HFFc6 (cell line): ENCODE measurements at regions not wholly inside any gene's neighbourhood (a gene's known extent, or its start where the extent isn't known, plus 50 kb on each side); places are given as distances from the start of the nearest gene placed in this dataset.
"Not testable (repeated sequence)": the region's sequence is repeated elsewhere in the genome, so short reads cannot be mapped to it uniquely, and the experiment has no call there.

Experiments
- DNase-seq: peaks from one replicate; pipeline ENCODE4 v3.0.0-alpha.2; 2018
- H3K27ac Mint-ChIP-seq: 2 replicates; pipeline ENCODE4 v1.8.0; 2020; ENCODE audit warnings: mild to moderate bottlenecking, mixed read lengths
- H3K27me3 Mint-ChIP-seq: 2 replicates; pipeline ENCODE4 v1.8.0; 2021; ENCODE audit warnings: mild to moderate bottlenecking, moderate library complexity, mixed read lengths; ENCODE audit not compliant: insufficient read depth
- H3K36me3 Mint-ChIP-seq: 2 replicates; pipeline ENCODE4 v1.8.0; 2021; ENCODE audit warnings: low read depth, mixed read lengths
- H3K4me1 Mint-ChIP-seq: 2 replicates; pipeline ENCODE4 v1.8.0; 2020; ENCODE audit warnings: low read depth, mixed read lengths
- H3K4me3 Mint-ChIP-seq: 2 replicates; pipeline ENCODE4 v1.8.0; 2020; ENCODE audit warnings: mild to moderate bottlenecking, moderate library complexity, mixed read lengths
- H3K9me3 Mint-ChIP-seq: 2 replicates; pipeline ENCODE4 v1.8.0; 2020; ENCODE audit warnings: mild to moderate bottlenecking, mixed read lengths
- TF ChIP-seq, protein P1 (sequence below): fragments of 200-600 bp; sonication (generic); IDR thresholded peaks from 2 replicates; pipeline ENCODE4 v1.5.0; 2021; ENCODE audit warnings: antibody characterized with exemption, mild to moderate bottlenecking

DNA sequence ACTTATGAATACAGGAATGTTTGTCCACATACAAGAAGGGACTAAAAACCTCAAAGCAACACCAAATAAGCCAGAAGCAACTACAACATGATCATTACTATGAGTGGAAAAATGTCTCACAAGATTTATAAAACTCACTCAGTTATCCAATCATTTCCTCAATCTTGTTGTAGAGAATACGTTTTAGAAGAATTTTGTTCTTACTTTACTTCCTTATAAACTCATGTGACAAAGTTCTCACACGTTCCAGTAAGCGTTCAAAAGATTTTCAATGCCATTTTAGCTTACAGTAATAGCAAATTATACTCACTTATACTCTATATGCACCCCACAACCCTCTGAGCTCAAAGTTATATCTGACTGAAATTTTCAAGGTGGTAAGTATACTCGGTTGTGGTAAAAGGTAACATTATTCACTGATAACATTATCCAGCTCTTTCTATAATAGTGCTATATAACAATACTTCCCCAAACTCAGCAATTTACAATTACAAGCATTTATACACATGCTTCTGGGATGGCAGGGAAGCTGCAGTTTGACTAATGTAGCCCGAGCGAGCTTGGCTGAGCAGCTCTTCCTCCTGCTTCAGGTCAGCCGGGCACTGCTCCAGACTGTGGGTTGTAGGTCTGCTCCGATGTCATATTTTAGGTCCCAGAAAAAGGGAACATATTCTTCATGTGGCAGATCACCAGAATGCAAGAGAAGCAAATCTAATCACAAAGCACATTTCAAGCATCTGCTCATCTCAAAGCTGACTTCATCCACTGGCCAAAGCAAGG is 226.3 kb downstream of the RCHY1 start:
- DNase-seq = no peak
- Mint-ChIP-seq H3K27me3 (peaks cover 3% of the 10 kb centered on the region; the same call in 1 of the 2 replicates), H3K4me3 (no peak overlapping the region), H3K9me3 (no peaks in the 10 kb centered on the region; the same call in 1 of the 2 replicates), H3K4me1 (no peaks in the 10 kb centered on the region), H3K27ac (no peak overlapping the region), H3K36me3 (no peaks in the 10 kb centered on the region)
- TF ChIP-seq, protein P1, sequence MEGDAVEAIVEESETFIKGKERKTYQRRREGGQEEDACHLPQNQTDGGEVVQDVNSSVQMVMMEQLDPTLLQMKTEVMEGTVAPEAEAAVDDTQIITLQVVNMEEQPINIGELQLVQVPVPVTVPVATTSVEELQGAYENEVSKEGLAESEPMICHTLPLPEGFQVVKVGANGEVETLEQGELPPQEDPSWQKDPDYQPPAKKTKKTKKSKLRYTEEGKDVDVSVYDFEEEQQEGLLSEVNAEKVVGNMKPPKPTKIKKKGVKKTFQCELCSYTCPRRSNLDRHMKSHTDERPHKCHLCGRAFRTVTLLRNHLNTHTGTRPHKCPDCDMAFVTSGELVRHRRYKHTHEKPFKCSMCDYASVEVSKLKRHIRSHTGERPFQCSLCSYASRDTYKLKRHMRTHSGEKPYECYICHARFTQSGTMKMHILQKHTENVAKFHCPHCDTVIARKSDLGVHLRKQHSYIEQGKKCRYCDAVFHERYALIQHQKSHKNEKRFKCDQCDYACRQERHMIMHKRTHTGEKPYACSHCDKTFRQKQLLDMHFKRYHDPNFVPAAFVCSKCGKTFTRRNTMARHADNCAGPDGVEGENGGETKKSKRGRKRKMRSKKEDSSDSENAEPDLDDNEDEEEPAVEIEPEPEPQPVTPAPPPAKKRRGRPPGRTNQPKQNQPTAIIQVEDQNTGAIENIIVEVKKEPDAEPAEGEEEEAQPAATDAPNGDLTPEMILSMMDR = no peak

DNA sequence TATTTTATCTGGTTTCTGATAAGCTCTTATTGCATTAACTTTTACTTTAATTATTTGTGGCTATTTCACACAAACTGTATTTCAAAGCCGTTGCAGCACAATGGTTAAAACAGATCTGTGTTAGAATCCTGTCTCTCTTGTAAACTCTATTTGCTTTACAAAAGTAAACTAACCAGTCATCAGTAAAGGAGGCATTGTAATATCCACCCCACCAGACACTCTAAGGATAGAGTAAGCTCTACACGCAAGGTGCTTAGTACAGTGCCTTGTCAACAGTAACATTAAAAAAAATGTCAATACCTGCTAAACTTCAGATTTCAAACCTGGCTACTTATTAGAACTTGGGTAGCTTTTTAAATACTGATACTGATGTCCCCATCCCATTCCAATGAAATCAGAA is 228.4 kb downstream of the RCHY1 start:
- peaks cover 3% of the 10 kb centered on the region; the same call in 1 of the 2 replicates for H3K27me3 Mint-ChIP-seq
- no peaks in the 10 kb centered on the region for H3K36me3 Mint-ChIP-seq
- no peak for DNase-seq
- no peak overlapping the region for H3K27ac Mint-ChIP-seq
- TF ChIP-seq, protein P1 = no peak
- H3K4me3 Mint-ChIP-seq = no peak overlapping the region
- no peaks in the 10 kb centered on the region for H3K4me1 Mint-ChIP-seq
- H3K9me3 Mint-ChIP-seq = peaks cover 7% of the 10 kb centered on the region

DNA sequence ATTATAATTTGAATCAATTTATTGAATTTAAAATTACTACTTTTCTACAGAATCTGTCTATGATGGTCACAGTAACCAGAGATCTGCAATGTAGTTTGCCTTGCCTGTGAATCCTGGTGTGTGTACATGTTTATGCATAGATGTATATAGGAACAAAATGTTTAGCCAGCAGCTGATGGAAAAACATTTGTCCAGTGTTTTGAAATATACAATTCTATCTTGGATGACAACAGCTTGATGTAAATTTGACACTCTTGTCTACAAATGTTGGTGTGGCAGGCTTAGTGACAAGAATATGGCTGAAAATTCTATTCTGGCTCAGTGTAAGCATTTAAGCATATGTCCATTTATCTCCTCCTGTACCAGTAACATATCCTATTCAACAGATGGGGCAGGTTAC is 229.4 kb downstream of the RCHY1 start:
- H3K27ac Mint-ChIP-seq = no peak overlapping the region
- no peaks in the 10 kb centered on the region for H3K4me1 Mint-ChIP-seq
- H3K9me3 Mint-ChIP-seq = peaks cover 7% of the 10 kb centered on the region
- no peaks in the 10 kb centered on the region for H3K36me3 Mint-ChIP-seq
- no peak for DNase-seq
- no peak overlapping the region for H3K4me3 Mint-ChIP-seq
- TF ChIP-seq, protein P1 = no peak
- peaks cover 3% of the 10 kb centered on the region; the same call in 1 of the 2 replicates for H3K27me3 Mint-ChIP-seq

DNA sequence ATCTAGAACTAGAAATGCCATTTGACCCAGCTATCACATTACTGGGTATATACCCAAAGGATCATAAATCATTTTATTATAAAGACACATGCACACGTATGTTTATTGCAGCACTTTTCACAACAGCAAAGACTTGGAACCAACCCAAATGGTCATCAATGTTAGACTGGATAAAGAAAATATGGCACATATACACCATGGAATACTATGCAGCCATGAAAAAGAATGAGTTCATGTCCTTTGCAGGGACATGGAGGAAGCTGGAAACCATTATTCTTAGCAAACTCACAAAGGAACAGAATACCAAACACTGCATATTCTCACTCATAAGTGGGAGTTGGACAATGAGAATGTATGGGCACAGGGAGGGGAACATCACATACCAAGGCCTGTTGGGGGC is 233.7 kb downstream of the RCHY1 start:
- H3K9me3 Mint-ChIP-seq = peaks cover 25% of the 10 kb centered on the region
- not testable (repeated sequence) for H3K36me3 Mint-ChIP-seq, H3K27me3 Mint-ChIP-seq, H3K4me1 Mint-ChIP-seq, H3K4me3 Mint-ChIP-seq, DNase-seq, H3K27ac Mint-ChIP-seq

DNA sequence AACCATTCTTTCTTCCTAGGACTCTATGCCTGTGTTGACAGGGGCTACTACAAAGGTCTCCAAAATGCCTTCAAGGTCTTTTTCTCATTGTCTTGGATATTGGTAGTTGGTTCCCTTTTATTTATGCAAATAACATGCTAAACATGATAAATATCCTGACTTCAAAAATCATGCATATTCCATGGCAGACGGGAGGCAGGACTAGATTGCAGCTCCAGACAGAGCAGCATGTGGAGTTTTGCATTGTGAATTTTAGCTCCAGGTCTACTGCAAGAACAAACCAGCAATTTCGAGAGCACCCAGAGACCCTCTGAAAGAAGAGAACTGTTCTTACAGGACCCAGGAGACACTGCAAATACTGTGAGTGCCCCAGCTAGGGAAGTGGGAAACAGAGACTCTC is 254.9 kb downstream of the RCHY1 start:
- H3K9me3 Mint-ChIP-seq = peaks cover 37% of the 10 kb centered on the region
- H3K27ac Mint-ChIP-seq = no peak overlapping the region
- H3K4me1 Mint-ChIP-seq = no peaks in the 10 kb centered on the region
- peaks cover 6% of the 10 kb centered on the region; the same call in 1 of the 2 replicates for H3K36me3 Mint-ChIP-seq
- H3K27me3 Mint-ChIP-seq = peaks cover 1% of the 10 kb centered on the region; the same call in 1 of the 2 replicates
- TF ChIP-seq, protein P1 = no peak
- no peak for DNase-seq
- H3K4me3 Mint-ChIP-seq = no peak overlapping the region

DNA sequence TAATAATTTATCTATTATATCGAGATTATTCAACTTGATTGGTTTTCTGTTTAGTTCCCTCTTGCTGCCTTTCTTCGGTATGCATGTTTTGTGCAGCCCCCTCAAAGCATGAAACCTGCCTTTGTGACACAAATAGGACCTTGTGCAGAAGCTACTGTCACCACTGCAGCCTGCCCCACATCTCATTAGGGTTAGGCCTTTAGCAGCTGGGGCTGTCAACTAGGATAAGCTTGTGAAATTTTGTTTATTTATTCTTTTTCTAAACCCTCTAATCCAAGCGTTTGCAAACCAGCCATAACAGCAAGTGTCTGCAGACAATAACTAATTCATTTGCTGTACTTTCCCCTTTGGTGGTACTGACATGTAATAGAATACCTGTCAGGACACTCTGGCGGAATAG is 258.9 kb downstream of the RCHY1 start:
- Mint-ChIP-seq H3K27me3 (peaks cover 1% of the 10 kb centered on the region; the same call in 1 of the 2 replicates), H3K27ac (no peak overlapping the region), H3K36me3 (peaks cover 6% of the 10 kb centered on the region; the same call in 1 of the 2 replicates), H3K9me3 (peaks cover 33% of the 10 kb centered on the region), H3K4me1 (no peaks in the 10 kb centered on the region), H3K4me3 (no peak overlapping the region)
- TF ChIP-seq, protein P1 = no peak
- DNase-seq = no peak
